AG09319 (cell line): ENCODE measurements at regions not wholly inside any gene's neighbourhood (a gene's known extent, or its start where the extent isn't known, plus 50 kb on each side); places are given as distances from the start of the nearest gene placed in this dataset.

Experiments used
- DNase-seq: peaks from one replicate; pipeline ENCODE4 v3.0.0-alpha.2; 2010; ENCODE audit warnings: low read depth; ENCODE audit errors: extremely low read depth
- TF ChIP-seq, protein P1 (sequence below): IDR thresholded peaks from 2 replicates; pipeline ENCODE4 v1.5.1; 2011; ENCODE audit warnings: low read depth, mild to moderate bottlenecking, inconsistent platforms, low read length, moderate library complexity

DNA sequence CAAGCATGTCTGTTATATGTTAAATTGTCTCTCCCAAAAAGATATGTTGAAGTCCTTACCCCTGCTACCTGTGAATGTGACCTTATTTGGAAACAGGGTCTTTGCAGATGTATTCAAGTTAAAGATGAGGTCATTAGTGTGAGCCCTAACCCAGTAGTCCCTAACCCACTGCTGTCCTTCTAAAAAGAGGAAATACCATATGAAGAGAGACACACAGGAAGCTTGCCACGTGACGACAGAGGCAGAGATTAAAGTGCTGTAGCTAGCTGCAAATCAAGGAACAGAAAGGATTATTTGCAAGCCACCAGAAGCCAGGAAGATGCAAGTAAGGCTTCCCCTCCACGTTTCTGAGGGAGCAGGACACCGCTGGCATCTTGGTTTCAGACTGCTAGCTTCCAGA lies 150.1 kb downstream of the HNRNPD start:
- TF ChIP-seq, protein P1, sequence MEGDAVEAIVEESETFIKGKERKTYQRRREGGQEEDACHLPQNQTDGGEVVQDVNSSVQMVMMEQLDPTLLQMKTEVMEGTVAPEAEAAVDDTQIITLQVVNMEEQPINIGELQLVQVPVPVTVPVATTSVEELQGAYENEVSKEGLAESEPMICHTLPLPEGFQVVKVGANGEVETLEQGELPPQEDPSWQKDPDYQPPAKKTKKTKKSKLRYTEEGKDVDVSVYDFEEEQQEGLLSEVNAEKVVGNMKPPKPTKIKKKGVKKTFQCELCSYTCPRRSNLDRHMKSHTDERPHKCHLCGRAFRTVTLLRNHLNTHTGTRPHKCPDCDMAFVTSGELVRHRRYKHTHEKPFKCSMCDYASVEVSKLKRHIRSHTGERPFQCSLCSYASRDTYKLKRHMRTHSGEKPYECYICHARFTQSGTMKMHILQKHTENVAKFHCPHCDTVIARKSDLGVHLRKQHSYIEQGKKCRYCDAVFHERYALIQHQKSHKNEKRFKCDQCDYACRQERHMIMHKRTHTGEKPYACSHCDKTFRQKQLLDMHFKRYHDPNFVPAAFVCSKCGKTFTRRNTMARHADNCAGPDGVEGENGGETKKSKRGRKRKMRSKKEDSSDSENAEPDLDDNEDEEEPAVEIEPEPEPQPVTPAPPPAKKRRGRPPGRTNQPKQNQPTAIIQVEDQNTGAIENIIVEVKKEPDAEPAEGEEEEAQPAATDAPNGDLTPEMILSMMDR: no peak

DNA sequence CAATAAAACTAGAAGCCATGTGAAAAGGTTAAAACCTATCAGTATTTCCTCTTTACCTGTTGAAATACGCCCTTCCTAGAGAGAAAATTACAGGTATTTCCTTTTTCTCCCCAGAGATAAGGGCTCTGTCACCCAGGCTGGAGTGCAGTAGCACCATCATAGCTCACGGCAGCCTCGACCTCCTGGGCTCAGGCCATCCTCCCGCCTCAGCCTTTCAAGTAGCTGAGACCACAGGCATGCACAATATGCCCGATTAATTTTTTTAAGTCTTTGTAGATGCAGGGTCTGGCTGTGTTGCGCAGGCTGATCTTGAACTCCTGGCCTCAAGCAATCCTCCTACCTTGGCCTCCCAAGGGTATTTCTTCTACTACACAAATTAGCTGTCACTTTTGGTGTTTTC lies 154.4 kb downstream of the HNRNPD start:
- TF ChIP-seq, protein P1: no peak

More for the DNA sequence above, 150.1 kb downstream of the HNRNPD start:
- DNase-seq: no peak

DNA sequence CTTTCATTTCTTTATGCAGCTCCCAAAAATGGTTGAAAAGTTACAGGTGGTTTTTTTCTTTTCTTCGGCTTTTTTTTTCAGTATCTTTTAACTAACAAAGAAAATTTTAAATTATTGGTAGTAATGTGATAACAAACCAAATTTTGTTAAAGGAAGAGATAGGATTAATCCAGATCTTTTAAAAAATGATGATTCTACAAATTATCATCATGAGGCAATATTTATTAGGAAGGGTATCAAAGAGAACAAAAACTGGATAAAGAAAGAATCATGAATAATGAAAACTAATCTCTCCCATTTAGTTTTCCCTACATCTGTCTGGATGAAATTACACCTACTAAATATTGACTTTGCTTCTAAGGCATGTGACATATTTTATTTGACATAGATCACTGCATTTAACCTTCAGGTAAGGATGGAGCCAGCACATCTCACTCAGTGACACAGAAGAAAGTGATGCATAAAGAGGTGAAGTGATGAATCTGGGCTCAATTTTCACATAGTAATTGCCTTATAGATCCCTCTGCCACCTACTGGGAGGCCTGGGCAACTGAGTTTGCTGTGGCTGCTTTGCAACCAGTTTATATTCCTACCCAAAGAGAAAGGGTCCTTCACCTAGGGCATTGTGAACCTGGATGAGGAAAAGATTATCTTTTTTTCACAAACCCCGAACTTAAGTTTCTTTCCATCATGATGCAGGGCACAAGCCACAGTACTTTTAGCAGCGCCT lies 155.6 kb downstream of the HNRNPD start:
- TF ChIP-seq, protein P1: no peak; the same call in 1 of the 2 replicates
- no peak for DNase-seq

More for the DNA sequence above, 154.4 kb downstream of the HNRNPD start:
- no peak for DNase-seq

DNA sequence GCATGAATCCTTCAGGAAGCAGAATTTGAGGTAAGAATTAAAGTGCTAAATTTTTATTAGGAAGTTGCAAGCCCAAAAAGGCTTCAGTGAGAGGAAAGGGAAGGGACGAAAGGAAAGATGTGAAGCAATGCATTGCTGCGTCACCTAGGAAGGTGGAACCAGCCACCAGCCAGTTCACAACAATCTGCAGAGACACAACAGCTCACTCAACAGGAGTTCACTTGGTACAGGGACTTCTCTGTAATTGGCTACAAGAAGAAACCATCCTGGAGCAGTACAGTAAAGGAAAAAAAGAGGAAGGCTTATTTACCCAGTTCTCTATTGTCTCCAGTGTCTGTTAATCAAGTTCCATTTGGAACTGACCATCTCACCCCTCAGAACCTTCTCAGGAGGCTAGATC lies 157.6 kb downstream of the HNRNPD start:
- DNase-seq: no peak
- TF ChIP-seq, protein P1: no peak

DNA sequence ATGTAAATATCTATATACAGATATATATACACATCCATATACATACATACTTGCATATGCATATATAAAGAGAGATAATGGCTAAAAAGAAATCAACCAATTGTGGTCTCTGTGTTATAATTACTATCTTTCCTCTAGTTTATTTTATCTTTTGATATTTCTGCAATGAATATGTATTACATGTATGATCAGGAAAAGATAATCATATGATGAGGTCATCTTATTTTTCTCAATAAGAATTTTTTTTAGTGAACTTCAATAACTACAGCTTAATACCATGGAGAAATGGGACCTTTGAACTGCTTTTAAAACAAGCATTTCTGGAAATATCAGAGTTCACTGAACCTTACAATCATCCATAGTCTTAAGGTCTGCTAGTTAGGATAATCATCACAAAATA lies 158.0 kb downstream of the HNRNPD start:
- TF ChIP-seq, protein P1: no peak

DNA sequence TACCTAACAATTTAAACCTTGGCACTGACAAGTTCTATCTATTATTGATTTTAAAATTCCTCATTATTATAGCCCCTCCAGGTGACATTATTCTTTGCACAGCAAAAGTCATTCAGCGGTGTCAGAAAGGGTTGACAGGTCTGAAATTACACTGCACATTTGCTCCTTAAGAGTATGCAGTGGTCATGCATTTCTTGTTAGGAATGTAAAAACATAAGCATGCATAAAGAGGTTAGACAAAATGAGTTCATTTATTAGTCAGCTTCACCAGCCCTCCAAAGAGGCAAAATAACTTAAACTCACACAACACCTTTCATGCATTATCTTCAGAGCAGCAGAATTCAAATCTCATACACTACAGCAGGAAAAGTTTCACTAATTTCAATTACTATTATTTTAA lies 158.8 kb downstream of the HNRNPD start:
- DNase-seq: no peak
- TF ChIP-seq, protein P1: no peak

More for the DNA sequence above, 158.0 kb downstream of the HNRNPD start:
- no peak for DNase-seq

DNA sequence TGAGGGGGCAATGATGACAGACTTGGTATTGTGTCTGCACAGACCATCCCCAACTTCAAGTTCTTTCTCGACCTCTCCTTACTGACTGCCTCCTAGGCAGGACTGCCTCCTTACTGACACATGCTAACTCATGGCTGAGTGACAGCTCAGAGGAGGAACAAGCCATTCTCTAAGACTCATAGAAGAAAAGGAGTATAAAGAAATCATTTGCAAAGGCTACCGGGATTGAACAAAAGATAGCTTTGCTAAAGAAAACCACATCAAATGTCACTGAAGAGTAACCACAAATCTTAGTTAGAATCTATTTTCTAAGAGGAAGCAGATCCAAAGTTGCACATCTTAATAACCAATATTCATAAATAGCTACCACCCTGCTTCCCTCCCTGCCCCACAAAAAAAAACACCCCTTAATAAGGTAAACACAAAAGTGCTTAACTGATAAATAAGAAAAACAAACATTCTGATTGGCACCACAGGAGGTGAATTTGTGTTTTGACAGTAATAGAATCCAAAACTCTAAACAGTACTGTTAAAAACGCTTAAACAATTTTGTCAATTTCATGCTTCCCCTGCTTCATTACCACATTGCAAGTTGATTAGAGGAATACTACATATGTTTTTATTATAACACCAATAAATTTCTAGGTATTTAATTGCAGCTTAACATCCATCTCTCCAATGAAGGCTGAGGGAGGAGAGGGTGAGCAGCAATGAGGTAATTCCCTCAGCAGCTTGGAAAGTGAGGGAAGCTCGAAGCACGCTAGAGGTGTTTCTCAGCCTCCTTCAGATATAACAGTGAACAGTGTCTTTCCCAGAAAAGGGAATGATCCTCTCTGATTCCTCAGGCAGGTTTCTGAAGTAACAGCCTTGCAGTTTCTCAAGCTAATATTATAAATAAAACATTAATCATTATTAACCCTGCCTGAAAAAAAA lies 160.0 kb downstream of the HNRNPD start:
- no peak for DNase-seq
- TF ChIP-seq, protein P1: no peak
